ENCODE measurements at regions not wholly inside any gene's neighbourhood (a gene's known extent, or its start where the extent isn't known, plus 50 kb on each side); places are given as distances from the start of the nearest gene placed in this dataset.
"Not testable (repeated sequence)": the region's sequence is repeated elsewhere in the genome, so short reads cannot be mapped to it uniquely, and the experiment has no call there.

GRCh38 chr12:84502907-84503787 is 409.5 kb downstream of the SLC6A15 start:
- H3K27ac ChIP-seq (ENCODE audit: low read depth, low read length), result no peak overlapping the region
- no peak overlapping the region for H3K9ac ChIP-seq (ENCODE audit: low read length)
- no peaks in the 10 kb centered on the region for H3K27me3 ChIP-seq (ENCODE audit: control insufficient read depth, insufficient read depth, low read length)
- H3K4me3 ChIP-seq (ENCODE audit: low read length), result no peak overlapping the region
- H3K36me3 ChIP-seq (ENCODE audit: control insufficient read depth, insufficient read depth, low read length), result no peaks in the 10 kb centered on the region
- H3K4me1 ChIP-seq (ENCODE audit: control insufficient read depth, insufficient read depth, low read length), result no peaks in the 10 kb centered on the region

- H3K4me3 ChIP-seq (ENCODE audit: low read length), result no peak overlapping the region
- H3K36me3 ChIP-seq (ENCODE audit: control insufficient read depth, insufficient read depth, low read length), result no peaks in the 10 kb centered on the region
- H3K27ac ChIP-seq (ENCODE audit: low read depth, low read length), result no peak overlapping the region
- no peaks in the 10 kb centered on the region for H3K27me3 ChIP-seq (ENCODE audit: control insufficient read depth, insufficient read depth, low read length)
- no peaks in the 10 kb centered on the region for H3K4me1 ChIP-seq (ENCODE audit: control insufficient read depth, insufficient read depth, low read length)
- no peak overlapping the region for H3K9ac ChIP-seq (ENCODE audit: low read length)
Observed at GRCh38 chr12:84502180-84502860, 410.3 kb downstream of the SLC6A15 start.

GRCh38 chr12:84497819-84498218 is 414.8 kb downstream of the SLC6A15 start:
- H3K36me3 ChIP-seq (ENCODE audit: control insufficient read depth, insufficient read depth, low read length), result no peaks in the 10 kb centered on the region
- no peak overlapping the region for H3K4me3 ChIP-seq (ENCODE audit: low read length)
- H3K27ac ChIP-seq (ENCODE audit: low read depth, low read length), result no peak overlapping the region
- no peaks in the 10 kb centered on the region for H3K4me1 ChIP-seq (ENCODE audit: control insufficient read depth, insufficient read depth, low read length)
- H3K9ac ChIP-seq (ENCODE audit: low read length), result no peak overlapping the region
- H3K27me3 ChIP-seq (ENCODE audit: control insufficient read depth, insufficient read depth, low read length), result no peaks in the 10 kb centered on the region

DNA sequence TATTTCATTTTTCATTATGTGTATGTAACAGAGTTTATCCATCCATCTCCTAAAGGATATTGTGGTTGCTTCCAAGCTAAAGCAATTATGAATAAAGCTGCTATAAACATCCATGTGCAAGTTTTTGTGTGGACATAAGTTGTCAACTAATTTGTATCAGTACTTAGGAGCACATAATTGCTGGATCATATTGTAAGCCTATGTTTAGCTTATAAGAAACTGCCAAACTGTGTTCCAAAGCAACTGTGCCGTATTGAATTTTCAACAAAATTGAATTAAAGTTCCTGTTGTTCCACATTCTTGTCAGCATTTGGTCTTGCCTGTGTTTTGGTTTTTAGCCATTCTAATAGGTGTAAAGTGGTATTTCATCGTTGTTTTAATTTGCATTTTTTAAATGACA is 416.9 kb downstream of the SLC6A15 start:
- Histone ChIP-seq H3K27ac (ENCODE audit: low read depth, low read length) (no peak overlapping the region), H3K4me3 (ENCODE audit: low read length) (no peak overlapping the region), H3K4me1 (ENCODE audit: control insufficient read depth, insufficient read depth, low read length) (no peaks in the 10 kb centered on the region), H3K27me3 (ENCODE audit: control insufficient read depth, insufficient read depth, low read length) (no peaks in the 10 kb centered on the region), H3K36me3 (ENCODE audit: control insufficient read depth, insufficient read depth, low read length) (no peaks in the 10 kb centered on the region), H3K9ac (ENCODE audit: low read length) (no peak overlapping the region)

DNA sequence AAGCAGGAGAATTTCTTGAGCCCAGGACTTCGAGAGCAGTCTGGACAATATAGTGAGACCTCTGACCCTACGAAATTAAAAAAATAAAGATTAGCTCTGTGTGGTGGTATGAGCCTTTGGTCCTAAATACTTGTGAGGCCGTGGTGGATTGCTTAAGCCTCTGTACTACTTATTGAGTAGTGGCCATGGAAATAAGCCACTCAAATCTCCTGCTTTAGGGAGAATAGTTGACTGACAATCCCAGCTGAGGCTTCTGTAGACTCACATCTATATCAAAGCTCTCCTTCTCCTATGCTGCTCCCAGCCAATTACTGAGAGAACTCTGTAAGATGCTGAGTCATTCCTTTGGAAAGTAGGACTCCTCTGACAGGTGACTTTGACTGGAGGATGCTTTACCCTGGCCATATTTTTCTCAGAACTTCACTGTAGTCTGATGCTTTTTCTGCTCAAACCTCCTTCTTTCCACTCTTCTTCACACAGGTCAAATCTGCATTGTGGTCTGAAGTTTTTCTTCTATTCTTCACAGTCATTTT is 420.2 kb downstream of the SLC6A15 start:
- Histone ChIP-seq H3K9ac (ENCODE audit: low read length) (no peak overlapping the region), H3K4me1 (ENCODE audit: control insufficient read depth, insufficient read depth, low read length) (no peaks in the 10 kb centered on the region), H3K36me3 (ENCODE audit: control insufficient read depth, insufficient read depth, low read length) (no peaks in the 10 kb centered on the region), H3K27ac (ENCODE audit: low read depth, low read length) (no peak overlapping the region), H3K4me3 (ENCODE audit: low read length) (no peak overlapping the region), H3K27me3 (ENCODE audit: control insufficient read depth, insufficient read depth, low read length) (no peaks in the 10 kb centered on the region)

- Histone ChIP-seq H3K36me3 (ENCODE audit: control insufficient read depth, insufficient read depth, low read length) (no peaks in the 10 kb centered on the region), H3K4me1 (ENCODE audit: control insufficient read depth, insufficient read depth, low read length) (no peaks in the 10 kb centered on the region), H3K27ac (ENCODE audit: low read depth, low read length) (no peak overlapping the region), H3K4me3 (ENCODE audit: low read length) (no peak overlapping the region), H3K9ac (ENCODE audit: low read length) (no peak overlapping the region), H3K27me3 (ENCODE audit: control insufficient read depth, insufficient read depth, low read length) (no peaks in the 10 kb centered on the region)
Observed at GRCh38 chr12:84484798-84485197, 427.8 kb downstream of the SLC6A15 start.

GRCh38 chr12:84480803-84481202 is 431.8 kb downstream of the SLC6A15 start:
- H3K4me3 ChIP-seq (ENCODE audit: low read length), result no peak overlapping the region
- H3K4me1 ChIP-seq (ENCODE audit: control insufficient read depth, insufficient read depth, low read length), result no peaks in the 10 kb centered on the region
- H3K36me3 ChIP-seq (ENCODE audit: control insufficient read depth, insufficient read depth, low read length), result no peaks in the 10 kb centered on the region
- no peaks in the 10 kb centered on the region for H3K27me3 ChIP-seq (ENCODE audit: control insufficient read depth, insufficient read depth, low read length)
- no peak overlapping the region for H3K27ac ChIP-seq (ENCODE audit: low read depth, low read length)
- H3K9ac ChIP-seq (ENCODE audit: low read length), result no peak overlapping the region

DNA sequence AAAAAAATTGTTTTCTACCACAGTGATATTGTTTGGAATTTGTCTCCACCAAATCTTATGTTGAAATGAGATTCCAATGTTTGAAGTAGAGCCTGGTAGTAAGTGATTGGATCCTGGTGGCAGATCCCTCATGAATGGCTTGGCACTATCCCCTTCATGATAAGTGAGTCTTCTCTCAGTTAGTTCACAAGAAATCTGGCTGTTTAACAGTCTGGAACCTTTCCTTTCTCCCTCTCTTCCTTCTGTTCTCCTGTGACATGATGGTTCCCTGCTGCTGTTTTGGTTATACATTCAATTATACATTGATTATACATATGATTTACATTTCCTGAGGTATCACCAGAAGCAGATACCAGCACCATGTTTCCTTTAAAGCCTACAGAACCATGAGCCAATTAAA is 442.2 kb downstream of the SLC6A15 start:
- Histone ChIP-seq H3K9ac (ENCODE audit: low read length) (no peak overlapping the region), H3K4me3 (ENCODE audit: low read length) (no peak overlapping the region), H3K4me1 (ENCODE audit: control insufficient read depth, insufficient read depth, low read length) (no peaks in the 10 kb centered on the region), H3K27me3 (ENCODE audit: control insufficient read depth, insufficient read depth, low read length) (no peaks in the 10 kb centered on the region), H3K27ac (ENCODE audit: low read depth, low read length) (no peak overlapping the region), H3K36me3 (ENCODE audit: control insufficient read depth, insufficient read depth, low read length) (no peaks in the 10 kb centered on the region)

DNA sequence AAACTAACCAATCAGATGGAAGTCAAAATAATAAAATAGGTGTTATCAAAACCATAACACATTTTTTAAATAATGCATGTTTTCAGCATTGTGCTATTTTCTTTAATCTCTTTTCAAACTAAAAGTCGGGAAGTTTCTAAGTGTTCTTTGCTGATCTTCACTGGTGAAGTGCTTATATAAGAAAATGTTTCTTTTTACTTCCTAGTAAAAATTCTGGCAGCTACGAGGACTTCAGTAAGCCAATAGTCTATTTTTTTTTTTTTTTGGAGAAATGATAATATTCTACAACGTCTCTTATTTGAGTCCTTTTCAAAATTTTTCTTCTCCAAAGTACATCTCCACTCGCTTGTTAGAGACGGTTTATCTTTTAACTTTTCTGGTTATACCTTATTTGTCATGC is 448.0 kb downstream of the SLC6A15 start:
- H3K27me3 ChIP-seq (ENCODE audit: control insufficient read depth, insufficient read depth, low read length), result no peaks in the 10 kb centered on the region
- no peak overlapping the region for H3K4me3 ChIP-seq (ENCODE audit: low read length)
- peaks cover 3% of the 10 kb centered on the region for H3K4me1 ChIP-seq (ENCODE audit: control insufficient read depth, insufficient read depth, low read length)
- no peak overlapping the region for H3K27ac ChIP-seq (ENCODE audit: low read depth, low read length)
- no peak overlapping the region for H3K9ac ChIP-seq (ENCODE audit: low read length)
- no peaks in the 10 kb centered on the region for H3K36me3 ChIP-seq (ENCODE audit: control insufficient read depth, insufficient read depth, low read length)

DNA sequence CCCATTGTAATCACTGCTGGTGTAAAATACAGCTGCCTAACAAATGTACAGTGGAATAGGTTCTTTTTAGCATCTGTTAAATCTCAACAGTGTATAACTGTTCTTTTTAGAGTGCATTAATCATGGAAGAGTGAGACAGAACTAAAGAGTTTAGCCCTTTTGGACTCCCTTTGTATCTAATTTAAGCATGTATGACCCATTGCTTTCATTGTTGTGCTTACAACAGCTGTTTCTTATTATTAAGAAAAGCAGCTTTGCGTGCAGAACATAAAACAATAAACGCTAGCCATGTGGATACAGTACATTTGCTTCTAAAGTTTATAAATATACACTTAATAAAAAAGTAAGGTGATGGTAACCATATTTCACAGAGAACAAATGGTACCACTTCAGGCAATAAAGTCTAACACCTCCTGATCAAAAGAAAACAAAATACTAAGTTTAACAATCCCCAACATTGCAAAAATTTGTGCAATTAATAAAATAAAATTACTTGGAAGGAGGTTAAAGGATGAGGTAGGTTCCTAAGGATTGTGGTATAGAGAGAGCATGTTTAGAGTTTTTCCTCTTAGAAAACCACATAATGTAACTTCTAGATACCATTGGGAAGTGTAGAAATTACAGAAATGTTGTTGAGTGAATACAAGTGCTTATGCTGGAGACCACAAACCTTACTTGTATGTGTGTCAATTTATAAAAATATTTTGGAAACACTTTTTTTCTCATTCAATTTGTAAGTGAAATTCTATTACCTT is 448.7 kb downstream of the SLC6A15 start:
- no peak overlapping the region for H3K4me3 ChIP-seq (ENCODE audit: low read length)
- H3K36me3 ChIP-seq (ENCODE audit: control insufficient read depth, insufficient read depth, low read length), result no peaks in the 10 kb centered on the region
- H3K27ac ChIP-seq (ENCODE audit: low read depth, low read length), result no peak overlapping the region
- H3K4me1 ChIP-seq (ENCODE audit: control insufficient read depth, insufficient read depth, low read length), result peaks cover 3% of the 10 kb centered on the region
- no peak overlapping the region for H3K9ac ChIP-seq (ENCODE audit: low read length)
- H3K27me3 ChIP-seq (ENCODE audit: control insufficient read depth, insufficient read depth, low read length), result no peaks in the 10 kb centered on the region

DNA sequence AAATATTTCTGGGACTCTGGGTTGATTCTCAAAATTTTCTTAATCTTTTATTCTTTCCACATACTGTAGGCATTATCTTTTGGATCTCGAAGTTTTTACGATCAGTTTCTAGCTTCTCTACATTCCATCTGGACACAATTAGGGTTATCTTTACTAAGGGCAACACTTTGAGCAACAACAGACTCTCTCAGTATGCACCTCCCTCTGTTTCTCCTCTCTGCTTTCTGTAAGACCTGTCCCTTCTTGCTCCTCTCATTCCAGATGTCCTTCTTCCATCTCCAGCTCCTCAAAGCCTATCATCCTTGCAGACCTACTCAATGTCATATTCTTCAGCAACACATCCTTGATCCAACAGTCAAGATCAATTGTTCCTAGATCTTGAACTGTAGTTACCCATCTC is 457.0 kb downstream of the SLC6A15 start:
- Histone ChIP-seq H3K9ac (ENCODE audit: low read length) (no peak overlapping the region), H3K27me3 (ENCODE audit: control insufficient read depth, insufficient read depth, low read length) (no peaks in the 10 kb centered on the region), H3K27ac (ENCODE audit: low read depth, low read length) (no peak overlapping the region), H3K4me3 (ENCODE audit: low read length) (no peak overlapping the region), H3K4me1 (ENCODE audit: control insufficient read depth, insufficient read depth, low read length) (no peaks in the 10 kb centered on the region), H3K36me3 (ENCODE audit: control insufficient read depth, insufficient read depth, low read length) (no peaks in the 10 kb centered on the region)

DNA sequence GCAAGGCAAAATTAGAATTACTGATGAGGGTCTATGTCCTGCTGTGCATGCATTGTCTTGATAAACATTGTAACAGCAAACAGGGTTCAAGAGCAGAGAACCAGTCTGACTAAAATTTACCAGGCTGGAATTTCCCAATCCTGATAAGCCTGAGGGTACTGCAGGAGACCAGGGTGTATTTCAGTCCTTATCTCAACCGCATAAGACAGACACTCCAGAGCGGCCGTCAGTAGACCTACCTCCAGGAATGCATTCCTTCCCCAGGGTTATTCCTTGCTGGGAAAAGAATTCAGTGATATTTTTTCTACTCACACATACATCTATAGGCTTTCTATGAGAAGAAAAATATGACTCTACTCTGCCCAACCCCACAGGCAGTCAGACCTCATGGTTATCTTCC is 466.1 kb downstream of the SLC6A15 start:
- not testable (repeated sequence) for H3K4me3 ChIP-seq (ENCODE audit: low read length); H3K4me1 ChIP-seq (ENCODE audit: control insufficient read depth, insufficient read depth, low read length); H3K27ac ChIP-seq (ENCODE audit: low read depth, low read length); H3K27me3 ChIP-seq (ENCODE audit: control insufficient read depth, insufficient read depth, low read length); H3K36me3 ChIP-seq (ENCODE audit: control insufficient read depth, insufficient read depth, low read length); H3K9ac ChIP-seq (ENCODE audit: low read length)

All from rectal smooth muscle tissue (tissue), 1 donor.